Ishikawa (cell line): ENCODE measurements at regions not wholly inside any gene's neighbourhood (a gene's known extent, or its start where the extent isn't known, plus 50 kb on each side); places are given as distances from the start of the nearest gene placed in this dataset.

ENCODE experiments used
- CEBPB ChIP-seq: IDR thresholded peaks from 2 replicates; pipeline ENCODE4 v1.6.1; 2012
- CREB1 ChIP-seq: IDR thresholded peaks from 2 replicates; pipeline ENCODE4 v1.6.1; 2012; ENCODE audit warnings: low read depth
- EP300 ChIP-seq: IDR thresholded peaks from 2 replicates; pipeline ENCODE4 v1.6.1; 2012; ENCODE audit warnings: borderline replicate concordance
- MAX ChIP-seq: IDR thresholded peaks from 2 replicates; pipeline ENCODE4 v1.6.1; 2012
- TAF1 ChIP-seq: IDR thresholded peaks from 2 replicates; pipeline ENCODE4 v1.6.1; 2012; ENCODE audit warnings: low read depth, mild to moderate bottlenecking
- TEAD4 ChIP-seq: IDR thresholded peaks from 2 replicates; pipeline ENCODE4 v1.6.1; 2012
- USF1 ChIP-seq: IDR thresholded peaks from 2 replicates; pipeline ENCODE4 v1.6.1; 2012
- YY1 ChIP-seq: IDR thresholded peaks from 2 replicates; pipeline ENCODE4 v1.6.1; 2012; ENCODE audit warnings: low read depth

- TF ChIP-seq YY1 (no peak), MAX (no peak), CREB1 (no peak), USF1 (no peak), TAF1 (no peak), TEAD4 (no peak), CEBPB (no peak), EP300 (no peak)
Measured at GRCh38 chr16:80366023-80366422, 174.8 kb upstream of the DYNLRB2 start.
